Ishikawa (cell line): ENCODE measurements at regions not wholly inside any gene's neighbourhood (a gene's known extent, or its start where the extent isn't known, plus 50 kb on each side); places are given as distances from the start of the nearest gene placed in this dataset.

Experiments used
- CEBPB ChIP-seq: IDR thresholded peaks from 2 replicates; pipeline ENCODE4 v1.6.1; 2012
- EGR1 ChIP-seq: IDR thresholded peaks from 2 replicates; pipeline ENCODE4 v1.6.1; 2012
- EP300 ChIP-seq: IDR thresholded peaks from 2 replicates; pipeline ENCODE4 v1.6.1; 2012; ENCODE audit warnings: borderline replicate concordance
- FOXM1 ChIP-seq: IDR thresholded peaks from 2 replicates; pipeline ENCODE4 v1.6.1; 2012; ENCODE audit warnings: low read depth, borderline replicate concordance
- NFIC ChIP-seq: IDR thresholded peaks from 2 replicates; pipeline ENCODE4 v1.6.1; 2012
- RAD21 ChIP-seq: IDR thresholded peaks from 2 replicates; pipeline ENCODE4 v1.6.1; 2012; ENCODE audit warnings: low read depth
- REST ChIP-seq: IDR thresholded peaks from 2 replicates; pipeline ENCODE4 v1.6.1; 2012; ENCODE audit warnings: low read depth, mild to moderate bottlenecking
- TAF1 ChIP-seq: IDR thresholded peaks from 2 replicates; pipeline ENCODE4 v1.6.1; 2012; ENCODE audit warnings: low read depth, mild to moderate bottlenecking
- TCF12 ChIP-seq: IDR thresholded peaks from 2 replicates; pipeline ENCODE4 v1.6.1; 2012; ENCODE audit warnings: low read depth
- TEAD4 ChIP-seq: IDR thresholded peaks from 2 replicates; pipeline ENCODE4 v1.6.1; 2012
- YY1 ChIP-seq: IDR thresholded peaks from 2 replicates; pipeline ENCODE4 v1.6.1; 2012; ENCODE audit warnings: low read depth
- TF ChIP-seq, protein P1 (sequence below): IDR thresholded peaks from 2 replicates; pipeline ENCODE4 v1.6.1; 2012

GRCh38 chr12:13277293-13277692 lies 80.8 kb downstream of the EMP1 start:
- no peak for TF ChIP-seq TAF1
- no peak for TF ChIP-seq EGR1
- TF ChIP-seq TEAD4, result no peak
- TF ChIP-seq REST, result no peak
- no peak for TF ChIP-seq NFIC
- no peak for TF ChIP-seq RAD21
- no peak for TF ChIP-seq EP300
- no peak for TF ChIP-seq YY1
- no peak for TF ChIP-seq TCF12
- no peak for TF ChIP-seq CEBPB
- TF ChIP-seq, protein P1, sequence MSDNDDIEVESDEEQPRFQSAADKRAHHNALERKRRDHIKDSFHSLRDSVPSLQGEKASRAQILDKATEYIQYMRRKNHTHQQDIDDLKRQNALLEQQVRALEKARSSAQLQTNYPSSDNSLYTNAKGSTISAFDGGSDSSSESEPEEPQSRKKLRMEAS, result no peak
- no peak for TF ChIP-seq FOXM1
